Right lobe of liver (tissue), 4 donors: ENCODE measurements at regions not wholly inside any gene's neighbourhood (a gene's known extent, or its start where the extent isn't known, plus 50 kb on each side); places are given as distances from the start of the nearest gene placed in this dataset.
"Not testable (repeated sequence)": the region's sequence is repeated elsewhere in the genome, so short reads cannot be mapped to it uniquely, and the experiment has no call there.

Source experiments
- CTCF ChIP-seq, 4 donors: fragments of 200-600 bp in 3 of 4; fragments of 450-650 bp in 1 of 4; IDR thresholded peaks; one replicate each; pipeline versions ENCODE4 v1.5.1 to v1.8.0; 2016 to 2022; ENCODE audit warnings: antibody characterized with exemption in 4 of 4, mild to moderate bottlenecking in 2 of 4
- POLR2A ChIP-seq: fragments of 450-650 bp; IDR thresholded peaks from one replicate; pipeline ENCODE4 v1.6.1; 2017; ENCODE audit warnings: antibody characterized with exemption, mild to moderate bottlenecking
- donor health status: DM: no; HTN: no; CAD: no.
- donor health status: DM: no; HTN: no; CAD: no.
- donor health status: DM: no; HTN: yes; CAD: no.

GRCh38 chr4:94099141-94099540, 108.5 kb upstream of the SMARCAD1 start:
- TF ChIP-seq CTCF (IDR thresholded peaks at IDR 0.05); POLR2A: not testable (repeated sequence)
